H9 (cell line): ENCODE measurements at regions not wholly inside any gene's neighbourhood (a gene's known extent, or its start where the extent isn't known, plus 50 kb on each side); places are given as distances from the start of the nearest gene placed in this dataset.
"Not testable (repeated sequence)": the region's sequence is repeated elsewhere in the genome, so short reads cannot be mapped to it uniquely, and the experiment has no call there.

ENCODE experiments used
- DNase-seq: peaks from one replicate; pipeline ENCODE4 v3.0.0-alpha.2; 2017
- H2AFZ ChIP-seq: one replicate; pipeline ENCODE4 v1.6.1; 2013; ENCODE audit warnings: mild to moderate bottlenecking, low read length, control low read depth, moderate library complexity
- H2AK5ac ChIP-seq: 2 replicates; pipeline ENCODE4 v1.6.1; 2013; ENCODE audit warnings: low read length, control low read depth, mixed read lengths; ENCODE audit not compliant: insufficient read length
- H2BK120ac ChIP-seq: one replicate; pipeline ENCODE4 v1.6.1; 2013; ENCODE audit warnings: low read depth, mild to moderate bottlenecking, low read length, control low read depth, inconsistent platforms; ENCODE audit not compliant: poor library complexity, severe bottlenecking
- H2BK12ac ChIP-seq: 2 replicates; pipeline ENCODE4 v1.6.1; 2013; ENCODE audit warnings: low read length, control low read depth, mixed read lengths, low read depth; ENCODE audit not compliant: insufficient read length
- H2BK15ac ChIP-seq: 2 replicates; pipeline ENCODE4 v1.6.1; 2013; ENCODE audit warnings: low read depth, low read length, control low read depth
- H2BK20ac ChIP-seq: one replicate; pipeline ENCODE4 v1.6.1; 2013; ENCODE audit warnings: low read depth, mild to moderate bottlenecking, low read length, control low read depth, inconsistent platforms; ENCODE audit not compliant: poor library complexity, severe bottlenecking
- H2BK5ac ChIP-seq: 2 replicates; pipeline ENCODE4 v1.6.1; 2013; ENCODE audit warnings: low read length, control low read depth, mixed read lengths; ENCODE audit not compliant: insufficient read length
- H3K14ac ChIP-seq: 2 replicates; pipeline ENCODE4 v1.6.1; 2013; ENCODE audit warnings: low read length, control low read depth; ENCODE audit not compliant: insufficient read depth
- H3K18ac ChIP-seq: 2 replicates; pipeline ENCODE4 v1.6.1; 2013; ENCODE audit warnings: low read depth, mild to moderate bottlenecking, mixed read lengths, low read length, control low read depth; ENCODE audit not compliant: insufficient read length
- H3K23ac ChIP-seq: 2 replicates; pipeline ENCODE4 v1.6.1; 2013; ENCODE audit warnings: low read length, control low read depth, mixed read lengths, low read depth; ENCODE audit not compliant: insufficient read length
- H3K23me2 ChIP-seq: 2 replicates; pipeline ENCODE4 v1.6.1; 2013; ENCODE audit warnings: low read depth, mild to moderate bottlenecking, mixed read lengths, low read length, control low read depth; ENCODE audit not compliant: insufficient read length, poor library complexity, severe bottlenecking
- H3K27ac ChIP-seq: 2 replicates; pipeline ENCODE4 v1.5.1; 2013; ENCODE audit warnings: low read length, control low read depth, mixed read lengths, low read depth; ENCODE audit not compliant: insufficient read length
- H3K27me3 ChIP-seq: 2 replicates; pipeline ENCODE4 v1.6.1; 2013; ENCODE audit warnings: low read length, control low read depth, inconsistent platforms; ENCODE audit not compliant: insufficient read depth
- H3K4ac ChIP-seq: 2 replicates; pipeline ENCODE4 v1.6.1; 2013; ENCODE audit warnings: low read depth, mild to moderate bottlenecking, control low read depth, inconsistent platforms, low read length, moderate library complexity
- H3K4me1 ChIP-seq: 2 replicates; pipeline ENCODE4 v1.6.1; 2013; ENCODE audit warnings: low read length, control low read depth, inconsistent platforms; ENCODE audit not compliant: insufficient read depth
- H3K4me2 ChIP-seq: 2 replicates; pipeline ENCODE4 v1.6.1; 2013; ENCODE audit warnings: low read length, control low read depth, mixed read lengths; ENCODE audit not compliant: insufficient read length, insufficient read depth
- H3K56ac ChIP-seq: 2 replicates; pipeline ENCODE4 v1.6.1; 2013; ENCODE audit warnings: low read depth, mild to moderate bottlenecking, mixed read lengths, low read length, control low read depth; ENCODE audit not compliant: insufficient read length
- H3K79me1 ChIP-seq: 2 replicates; pipeline ENCODE4 v1.6.1; 2013; ENCODE audit warnings: low read depth, mild to moderate bottlenecking, moderate library complexity, low read length, control low read depth, inconsistent platforms; ENCODE audit not compliant: insufficient read depth, poor library complexity, severe bottlenecking
- H3K79me2 ChIP-seq: 2 replicates; pipeline ENCODE4 v1.6.1; 2013; ENCODE audit warnings: low read length, control low read depth, inconsistent platforms; ENCODE audit not compliant: insufficient read depth
- H3K9ac ChIP-seq: 2 replicates; pipeline ENCODE4 v1.6.1; 2013; ENCODE audit warnings: low read length, control low read depth, mixed read lengths; ENCODE audit not compliant: insufficient read length; ENCODE audit errors: extremely low read depth
- H3K9me3 ChIP-seq: one replicate; pipeline ENCODE4 v1.6.1; 2013; ENCODE audit warnings: low read depth, low read length, inconsistent platforms; ENCODE audit not compliant: control insufficient read depth
- H3T11ph ChIP-seq: one replicate; pipeline ENCODE4 v1.6.1; 2013; ENCODE audit warnings: mild to moderate bottlenecking, low read length, control low read depth, inconsistent platforms
- H4K20me1 ChIP-seq: one replicate; pipeline ENCODE4 v1.6.1; 2013; ENCODE audit not compliant: control insufficient read depth, insufficient read length, insufficient read depth
- H4K5ac ChIP-seq: 2 replicates; pipeline ENCODE4 v1.6.1; 2013; ENCODE audit warnings: low read depth, mild to moderate bottlenecking, mixed read lengths, low read length, control low read depth; ENCODE audit not compliant: insufficient read length
- H4K8ac ChIP-seq: replicated peaks from 2 replicates; pipeline ENCODE4 v1.6.1; 2013; ENCODE audit warnings: low read length, control low read depth, mixed read lengths, low read depth; ENCODE audit not compliant: insufficient read length
- H4K91ac ChIP-seq: 2 replicates; pipeline ENCODE4 v1.6.1; 2013; ENCODE audit warnings: low read depth, mild to moderate bottlenecking, moderate library complexity, mixed read lengths, low read length, control low read depth; ENCODE audit not compliant: insufficient read length
- H3K27ac Mint-ChIP-seq, 3 experiments: 2 replicates in 2 of 3; 3 replicates in 1 of 3; pipeline ENCODE4 v1.8.0; 2020 to 2021; ENCODE audit warnings: mixed read lengths in 3 of 3, mild to moderate bottlenecking in 1 of 3, moderate library complexity in 1 of 3
- H3K27me3 Mint-ChIP-seq: 2 replicates; pipeline ENCODE4 v1.8.0; 2021; ENCODE audit warnings: low read depth, mild to moderate bottlenecking, moderate library complexity, mixed read lengths
- H3K36me3 Mint-ChIP-seq, 3 experiments: 2 replicates in 2 of 3; 3 replicates in 1 of 3; pipeline ENCODE4 v1.8.0; 2020 to 2021; ENCODE audit warnings: low read depth in 3 of 3, mixed read lengths in 3 of 3; ENCODE audit not compliant: insufficient read depth in 1 of 3
- H3K4me1 Mint-ChIP-seq, 2 experiments: 2 replicates each; pipeline ENCODE4 v1.8.0; 2020; ENCODE audit warnings: mixed read lengths in 2 of 2
- H3K4me3 Mint-ChIP-seq, 2 experiments: 2 replicates in 1 of 2; 3 replicates in 1 of 2; pipeline ENCODE4 v1.8.0; 2020 to 2021; ENCODE audit warnings: mild to moderate bottlenecking in 2 of 2, mixed read lengths in 2 of 2, moderate library complexity in 1 of 2
- H3K9me3 Mint-ChIP-seq, 2 experiments: 2 replicates in 1 of 2; 3 replicates in 1 of 2; pipeline ENCODE4 v1.8.0; 2020; ENCODE audit warnings: mild to moderate bottlenecking in 2 of 2, mixed read lengths in 2 of 2, moderate library complexity in 1 of 2
- CTCF ChIP-seq: fragments of 200-600 bp; sonication (generic); conservative IDR thresholded peaks from 3 replicates; pipeline ENCODE4 v1.8.0; 2021; ENCODE audit warnings: antibody characterized with exemption, mild to moderate bottlenecking
- WGBS: extraction: QIAGEN DNeasy Blood & Tissue Kit; methylation state at CpG from one replicate; pipeline ENCODE4 v1.1.7; 2013; ENCODE audit warnings: missing lambda C conversion rate, low lambda C conversion rate, mixed read lengths; ENCODE audit not compliant: insufficient read length; ENCODE audit errors: extremely low coverage; 5-methylcytosine and 5-hydroxymethylcytosine counted together

GRCh38 chr12:105534068-105534467 lies 203.6 kb downstream of the C12orf75 start:
- H4K20me1 ChIP-seq = no peaks in the 10 kb centered on the region
- no peak overlapping the region for H4K91ac ChIP-seq
- no peaks in the 10 kb centered on the region for H3K79me2 ChIP-seq
- no peak overlapping the region for H3T11ph ChIP-seq
- no peak overlapping the region for H4K8ac ChIP-seq
- H2BK15ac ChIP-seq = no peak overlapping the region
- H2BK5ac ChIP-seq = no peak overlapping the region
- DNase-seq = no peak
- no peak overlapping the region for H3K23ac ChIP-seq
- no peak overlapping the region for H2AFZ ChIP-seq
- no peaks in the 10 kb centered on the region for H3K4me1 ChIP-seq
- no peaks in the 10 kb centered on the region for H3K23me2 ChIP-seq
- no CpG with 5 or more reads among the region's 4 CpGs for WGBS
- no peak overlapping the region for H2BK12ac ChIP-seq
- no peaks in the 10 kb centered on the region for H3K27me3 ChIP-seq
- Mint-ChIP-seq H3K4me1 (no peaks in the 10 kb centered on the region), H3K4me3 (no peak overlapping the region), H3K27ac (no peak overlapping the region), H3K36me3 (peaks cover 12 to 30% (median 22%) of the 10 kb centered on the region in 3 experiments; a peak in 6 of 7 replicates), H3K9me3 (peaks cover 36 to 39% of the 10 kb centered on the region in 2 experiments), H3K27me3 (no peaks in the 10 kb centered on the region; the same call in 1 of the 2 replicates)
- TF ChIP-seq CTCF = no peak
- no peak overlapping the region for H3K27ac ChIP-seq
- no peak overlapping the region for H2BK20ac ChIP-seq
- H3K79me1 ChIP-seq = no peaks in the 10 kb centered on the region
- no peak overlapping the region for H2BK120ac ChIP-seq
- H3K56ac ChIP-seq = no peak overlapping the region
- no peak overlapping the region for H3K9ac ChIP-seq
- H3K18ac ChIP-seq = no peak overlapping the region
- no peak overlapping the region for H4K5ac ChIP-seq
- no peak overlapping the region for H3K4me2 ChIP-seq
- no peak overlapping the region for H3K4ac ChIP-seq
- peaks cover 10% of the 10 kb centered on the region for H3K9me3 ChIP-seq
- no peak overlapping the region for H2AK5ac ChIP-seq
- no peak overlapping the region for H3K14ac ChIP-seq

DNA sequence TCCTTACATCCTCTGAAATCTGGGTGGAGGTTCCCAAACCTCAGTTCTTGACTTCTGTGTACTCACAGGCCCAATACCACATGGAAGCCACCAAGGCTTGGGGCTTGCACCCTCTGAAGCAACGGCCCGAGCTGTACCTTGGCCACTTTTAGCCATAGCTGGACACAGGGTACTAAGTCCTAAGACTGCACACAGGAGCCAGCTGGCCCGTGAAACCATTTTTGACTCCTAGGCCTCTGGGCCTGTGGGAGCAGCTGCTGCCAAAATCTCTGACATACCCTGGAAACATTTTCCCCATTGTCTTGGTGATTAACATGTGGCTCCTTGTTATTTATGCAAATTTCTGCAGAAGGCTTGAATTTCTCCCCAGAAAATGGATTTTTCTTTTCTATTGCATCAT lies 204.5 kb downstream of the C12orf75 start:
- H2AFZ ChIP-seq, H3K4ac ChIP-seq, H4K91ac ChIP-seq, H3K79me2 ChIP-seq, H3K9ac ChIP-seq, H3K4me1 ChIP-seq, H4K5ac ChIP-seq, H3K27me3 ChIP-seq, H2AK5ac ChIP-seq, H4K8ac ChIP-seq, H2BK5ac ChIP-seq, H3K4me1 Mint-ChIP-seq, H3K14ac ChIP-seq, H3K79me1 ChIP-seq, H3K27ac ChIP-seq, H4K20me1 ChIP-seq, H3T11ph ChIP-seq, H2BK120ac ChIP-seq, H3K4me2 ChIP-seq, H2BK20ac ChIP-seq, H3K4me3 Mint-ChIP-seq, H3K23ac ChIP-seq, H2BK12ac ChIP-seq, H3K27ac Mint-ChIP-seq, DNase-seq, H3K23me2 ChIP-seq, H3K27me3 Mint-ChIP-seq, H3K18ac ChIP-seq, H3K56ac ChIP-seq, H2BK15ac ChIP-seq: not testable (repeated sequence)
- H3K9me3 Mint-ChIP-seq = peaks cover 36 to 39% of the 10 kb centered on the region in 2 experiments
- no CpG with 5 or more reads among the region's 3 CpGs for WGBS
- peaks cover 12 to 30% (median 22%) of the 10 kb centered on the region in 3 experiments; a peak in 6 of 7 replicates for H3K36me3 Mint-ChIP-seq
- peaks cover 10% of the 10 kb centered on the region for H3K9me3 ChIP-seq
